ENCODE measurements at regions not wholly inside any gene's neighbourhood (a gene's known extent, or its start where the extent isn't known, plus 50 kb on each side); places are given as distances from the start of the nearest gene placed in this dataset.

GRCh38 chr12:107864235-107864634, 89.7 kb downstream of the ASCL4 start:
- TF ChIP-seq CTCF (IDR thresholded peaks at IDR 0.05) (no peak), POLR2A (IDR thresholded peaks at IDR 0.05) (no peak)

Data from adrenal gland (tissue), 5 donors.